IPS DF 6.9 (cell line): ENCODE measurements at regions not wholly inside any gene's neighbourhood (a gene's known extent, or its start where the extent isn't known, plus 50 kb on each side); places are given as distances from the start of the nearest gene placed in this dataset.

ENCODE experiments used
- DNase-seq: peaks from one replicate; pipeline ENCODE4 v3.0.0-alpha.2; 2013; ENCODE audit warnings: low read depth, low spot score
- H3K27ac ChIP-seq: one replicate; pipeline ENCODE4 v1.5.1; 2013; ENCODE audit warnings: low read length, control low read depth
- H3K27me3 ChIP-seq: 2 replicates; pipeline ENCODE4 v1.6.1; 2013; ENCODE audit warnings: mild to moderate bottlenecking, low read length; ENCODE audit not compliant: control insufficient read depth, insufficient read depth
- H3K36me3 ChIP-seq: 2 replicates; pipeline ENCODE4 v1.6.1; 2013; ENCODE audit warnings: low read length; ENCODE audit not compliant: control insufficient read depth, insufficient read depth
- H3K4me1 ChIP-seq: 2 replicates; pipeline ENCODE4 v1.6.1; 2013; ENCODE audit warnings: low read length; ENCODE audit not compliant: control insufficient read depth, insufficient read depth
- H3K4me3 ChIP-seq: 2 replicates; pipeline ENCODE4 v1.5.1; 2013; ENCODE audit warnings: mild to moderate bottlenecking, low read length
- H3K9me3 ChIP-seq: 2 replicates; pipeline ENCODE4 v1.6.1; 2013; ENCODE audit warnings: low read length, inconsistent platforms; ENCODE audit not compliant: control insufficient read depth, insufficient read depth
- WGBS: extraction: QIAGEN DNeasy Blood & Tissue Kit; methylation state at CpG from one replicate; pipeline ENCODE4 v1.1.7; 2013; ENCODE audit warnings: mixed read lengths, missing lambda C conversion rate; ENCODE audit not compliant: insufficient read length, insufficient coverage; 5-methylcytosine and 5-hydroxymethylcytosine counted together

GRCh38 chr5:118554981-118555380, 433.4 kb downstream of the DTWD2 start:
- Histone ChIP-seq H3K27ac (no peak overlapping the region), H3K27me3 (no peaks in the 10 kb centered on the region), H3K4me3 (no peak overlapping the region), H3K36me3 (no peaks in the 10 kb centered on the region), H3K9me3 (no peaks in the 10 kb centered on the region), H3K4me1 (peaks cover 1% of the 10 kb centered on the region; the same call in 1 of the 2 replicates)
- DNase-seq = no peak
- no CpG with 5 or more reads among the region's 4 CpGs for WGBS

GRCh38 chr5:118554241-118554640, 434.1 kb downstream of the DTWD2 start:
- no peak for DNase-seq
- Histone ChIP-seq H3K36me3 (no peaks in the 10 kb centered on the region), H3K9me3 (no peaks in the 10 kb centered on the region), H3K27ac (no peak overlapping the region), H3K4me3 (no peak overlapping the region), H3K27me3 (no peaks in the 10 kb centered on the region), H3K4me1 (peaks cover 1% of the 10 kb centered on the region; the same call in 1 of the 2 replicates)
- WGBS = 100% methylated on average over 1 of the region's 2 CpGs

GRCh38 chr5:118553662-118554061, 434.7 kb downstream of the DTWD2 start:
- DNase-seq = no peak

GRCh38 chr5:118552731-118553360, 435.5 kb downstream of the DTWD2 start:
- no CpG with 5 or more reads among the region's 2 CpGs for WGBS
- H3K4me1 ChIP-seq = peaks cover 1% of the 10 kb centered on the region; the same call in 1 of the 2 replicates
- no peaks in the 10 kb centered on the region for H3K36me3 ChIP-seq
- DNase-seq = no peak
- no peaks in the 10 kb centered on the region for H3K9me3 ChIP-seq
- no peak overlapping the region for H3K27ac ChIP-seq
- H3K4me3 ChIP-seq = no peak overlapping the region
- no peaks in the 10 kb centered on the region for H3K27me3 ChIP-seq

More at GRCh38 chr5:118553662-118554061, 434.7 kb downstream of the DTWD2 start:
- Histone ChIP-seq H3K4me3 (no peak overlapping the region), H3K27ac (no peak overlapping the region), H3K36me3 (no peaks in the 10 kb centered on the region), H3K9me3 (no peaks in the 10 kb centered on the region), H3K4me1 (peaks cover 1% of the 10 kb centered on the region; the same call in 1 of the 2 replicates), H3K27me3 (no peaks in the 10 kb centered on the region)
- no CpG with 5 or more reads among the region's 3 CpGs for WGBS

- no peaks in the 10 kb centered on the region for H3K36me3 ChIP-seq
- no peak for DNase-seq
- WGBS = no CpG with 5 or more reads among the region's 2 CpGs
- no peaks in the 10 kb centered on the region for H3K27me3 ChIP-seq
- no peak overlapping the region for H3K4me3 ChIP-seq
- no peaks in the 10 kb centered on the region for H3K9me3 ChIP-seq
- H3K4me1 ChIP-seq = peaks cover 1% of the 10 kb centered on the region; the same call in 1 of the 2 replicates
- no peak overlapping the region for H3K27ac ChIP-seq
Measured at GRCh38 chr5:118552146-118552545, 436.2 kb downstream of the DTWD2 start.

- Histone ChIP-seq H3K27ac (no peak overlapping the region), H3K27me3 (no peaks in the 10 kb centered on the region), H3K9me3 (no peaks in the 10 kb centered on the region), H3K4me3 (no peak overlapping the region), H3K4me1 (0 out of 2 replicates have a peak, but pooled peaks cover 1% of the 10 kb centered on the region), H3K36me3 (no peaks in the 10 kb centered on the region)
- DNase-seq = no peak
- no CpG with 5 or more reads among the region's 1 CpG for WGBS
Measured at GRCh38 chr5:118551716-118552115, 436.6 kb downstream of the DTWD2 start.

GRCh38 chr5:118551031-118551430, 437.3 kb downstream of the DTWD2 start:
- Histone ChIP-seq H3K27ac (no peak overlapping the region), H3K36me3 (no peaks in the 10 kb centered on the region), H3K4me1 (0 out of 2 replicates have a peak, but pooled peaks cover 1% of the 10 kb centered on the region), H3K27me3 (no peaks in the 10 kb centered on the region), H3K9me3 (no peaks in the 10 kb centered on the region), H3K4me3 (no peak overlapping the region)
- no peak for DNase-seq

GRCh38 chr5:118548761-118549720, 439.3 kb downstream of the DTWD2 start:
- H3K4me3 ChIP-seq = no peak overlapping the region
- H3K9me3 ChIP-seq = no peaks in the 10 kb centered on the region
- H3K4me1 ChIP-seq = no peaks in the 10 kb centered on the region
- DNase-seq = no peak
- WGBS = no CpG with 5 or more reads among the region's 2 CpGs
- no peaks in the 10 kb centered on the region for H3K36me3 ChIP-seq
- no peaks in the 10 kb centered on the region for H3K27me3 ChIP-seq
- no peak overlapping the region for H3K27ac ChIP-seq

GRCh38 chr5:118545470-118545869, 442.9 kb downstream of the DTWD2 start:
- Histone ChIP-seq H3K9me3 (no peaks in the 10 kb centered on the region), H3K4me1 (no peaks in the 10 kb centered on the region), H3K36me3 (no peaks in the 10 kb centered on the region), H3K4me3 (no peak overlapping the region), H3K27me3 (no peaks in the 10 kb centered on the region), H3K27ac (no peak overlapping the region)
- no peak for DNase-seq
- no CpG with 5 or more reads among the region's 1 CpG for WGBS

GRCh38 chr5:118544887-118545449, 443.4 kb downstream of the DTWD2 start:
- no peak overlapping the region for H3K27ac ChIP-seq
- H3K4me1 ChIP-seq = no peaks in the 10 kb centered on the region
- H3K9me3 ChIP-seq = no peaks in the 10 kb centered on the region
- WGBS = 100% methylated on average over 1 of the region's 4 CpGs
- H3K4me3 ChIP-seq = no peak overlapping the region
- no peaks in the 10 kb centered on the region for H3K36me3 ChIP-seq
- DNase-seq = no peak
- no peaks in the 10 kb centered on the region for H3K27me3 ChIP-seq
